H1 (cell line): ENCODE measurements at regions not wholly inside any gene's neighbourhood (a gene's known extent, or its start where the extent isn't known, plus 50 kb on each side); places are given as distances from the start of the nearest gene placed in this dataset.

Experiments used
- BRCA1 ChIP-seq: IDR thresholded peaks from 2 replicates; pipeline ENCODE4 v1.6.1; 2012; ENCODE audit warnings: low read depth, low read length, improper control_type of control experiment
- CEBPB ChIP-seq: IDR thresholded peaks from 2 replicates; pipeline ENCODE4 v1.6.1; 2012; ENCODE audit warnings: low read depth, low read length
- GABPA ChIP-seq: IDR thresholded peaks from 2 replicates; pipeline ENCODE4 v1.6.1; 2011; ENCODE audit warnings: mild to moderate bottlenecking, low read length, moderate library complexity, borderline replicate concordance; ENCODE audit not compliant: insufficient read depth
- HDAC6 ChIP-seq: IDR thresholded peaks from one replicate; pipeline ENCODE4 v1.7.1; 2012; ENCODE audit warnings: low read depth, mild to moderate bottlenecking, inconsistent platforms, low read length, moderate library complexity
- POLR2A ChIP-seq, 2 experiments: IDR thresholded peaks; 1 replicate in 1 of 2; 2 replicates in 1 of 2; pipeline ENCODE4 v1.6.1; 2011; ENCODE audit warnings: low read depth in 2 of 2, low read length in 2 of 2, mild to moderate bottlenecking in 2 of 2; ENCODE audit errors: control extremely low read depth in 1 of 2
- RAD21 ChIP-seq, 2 experiments: IDR thresholded peaks in 1 of 2; conservative IDR thresholded peaks in 1 of 2; 2 replicates each; pipeline ENCODE4 v1.6.1; 2011; ENCODE audit warnings: low read depth in 2 of 2, low read length in 2 of 2, improper control_type of control experiment in 1 of 2, inconsistent platforms in 1 of 2, mild to moderate bottlenecking in 1 of 2, moderate library complexity in 1 of 2
- RFX5 ChIP-seq: IDR thresholded peaks from 2 replicates; pipeline ENCODE4 v1.6.1; 2011; ENCODE audit warnings: low read depth, low read length, improper control_type of control experiment, borderline replicate concordance
- RNF2 ChIP-seq: fragments of 200-900, 300-1000 bp; sonication (generic); IDR thresholded peaks from 2 replicates; pipeline ENCODE4 v1.7.1; 2016; ENCODE audit warnings: borderline replicate concordance, low read depth, mild to moderate bottlenecking, antibody characterized with exemption, low read length; ENCODE audit not compliant: poor library complexity, severe bottlenecking; ENCODE audit errors: missing control alignments
- YY1 ChIP-seq: IDR thresholded peaks from 2 replicates; pipeline ENCODE4 v1.6.1; 2011; ENCODE audit warnings: low read depth, mild to moderate bottlenecking, low read length
- TF ChIP-seq, protein P1 (sequence below), 3 experiments: IDR thresholded peaks; 1 replicate in 2 of 3; 2 replicates in 1 of 3; pipeline versions ENCODE4 v1.5.1 to v1.6.1; 2011; ENCODE audit warnings: low read length in 3 of 3, mild to moderate bottlenecking in 3 of 3, inconsistent platforms in 2 of 3, low read depth in 1 of 3, moderate library complexity in 1 of 3; ENCODE audit not compliant: insufficient read depth in 1 of 3; ENCODE audit errors: control extremely low read depth in 1 of 3
- TF ChIP-seq, protein P2 (sequence below): IDR thresholded peaks from 2 replicates; pipeline ENCODE4 v1.6.1; 2011; ENCODE audit warnings: low read length, improper control_type of control experiment

DNA sequence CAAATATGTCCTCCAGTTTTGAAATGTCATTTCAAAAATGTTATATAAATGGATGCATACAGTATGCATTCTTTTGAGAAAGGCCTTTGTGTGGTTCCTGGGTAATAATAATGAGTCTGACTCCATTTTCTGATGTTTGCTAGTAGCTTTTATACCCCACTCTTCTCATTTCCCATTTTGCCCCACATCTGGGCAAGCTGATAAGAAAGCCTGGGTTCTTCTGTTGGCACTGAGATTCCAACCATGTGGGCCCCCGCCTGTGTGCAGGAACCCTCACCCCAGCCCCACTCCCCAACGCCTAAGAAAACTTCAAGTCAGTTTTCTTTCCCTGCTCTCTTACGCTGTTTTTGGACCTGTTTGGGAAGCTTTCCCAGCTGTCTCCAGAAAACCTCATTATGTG lies 89.4 kb downstream of the SNX18 start:
- TF ChIP-seq, protein P1, sequence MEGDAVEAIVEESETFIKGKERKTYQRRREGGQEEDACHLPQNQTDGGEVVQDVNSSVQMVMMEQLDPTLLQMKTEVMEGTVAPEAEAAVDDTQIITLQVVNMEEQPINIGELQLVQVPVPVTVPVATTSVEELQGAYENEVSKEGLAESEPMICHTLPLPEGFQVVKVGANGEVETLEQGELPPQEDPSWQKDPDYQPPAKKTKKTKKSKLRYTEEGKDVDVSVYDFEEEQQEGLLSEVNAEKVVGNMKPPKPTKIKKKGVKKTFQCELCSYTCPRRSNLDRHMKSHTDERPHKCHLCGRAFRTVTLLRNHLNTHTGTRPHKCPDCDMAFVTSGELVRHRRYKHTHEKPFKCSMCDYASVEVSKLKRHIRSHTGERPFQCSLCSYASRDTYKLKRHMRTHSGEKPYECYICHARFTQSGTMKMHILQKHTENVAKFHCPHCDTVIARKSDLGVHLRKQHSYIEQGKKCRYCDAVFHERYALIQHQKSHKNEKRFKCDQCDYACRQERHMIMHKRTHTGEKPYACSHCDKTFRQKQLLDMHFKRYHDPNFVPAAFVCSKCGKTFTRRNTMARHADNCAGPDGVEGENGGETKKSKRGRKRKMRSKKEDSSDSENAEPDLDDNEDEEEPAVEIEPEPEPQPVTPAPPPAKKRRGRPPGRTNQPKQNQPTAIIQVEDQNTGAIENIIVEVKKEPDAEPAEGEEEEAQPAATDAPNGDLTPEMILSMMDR (IDR thresholded peaks at IDR 0.05; ENCODE audit: control extremely low read depth in 1 of 3, insufficient read depth in 1 of 3, low read depth in 1 of 3, low read length in 3 of 3) = no peak
- no peak for TF ChIP-seq GABPA
- TF ChIP-seq RFX5 = no peak
- TF ChIP-seq CEBPB = no peak
- TF ChIP-seq YY1 = no peak
- TF ChIP-seq RNF2 = no peak
- TF ChIP-seq, protein P2, sequence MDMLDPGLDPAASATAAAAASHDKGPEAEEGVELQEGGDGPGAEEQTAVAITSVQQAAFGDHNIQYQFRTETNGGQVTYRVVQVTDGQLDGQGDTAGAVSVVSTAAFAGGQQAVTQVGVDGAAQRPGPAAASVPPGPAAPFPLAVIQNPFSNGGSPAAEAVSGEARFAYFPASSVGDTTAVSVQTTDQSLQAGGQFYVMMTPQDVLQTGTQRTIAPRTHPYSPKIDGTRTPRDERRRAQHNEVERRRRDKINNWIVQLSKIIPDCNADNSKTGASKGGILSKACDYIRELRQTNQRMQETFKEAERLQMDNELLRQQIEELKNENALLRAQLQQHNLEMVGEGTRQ = no peak
- TF ChIP-seq RAD21 (IDR thresholded peaks at IDR 0.05 in 1 of 2, conservative IDR thresholded peaks at IDR 0.05 in 1 of 2; ENCODE audit: low read depth in 2 of 2, low read length in 2 of 2) = no peak
- TF ChIP-seq BRCA1 = no peak
- no peak for TF ChIP-seq POLR2A (IDR thresholded peaks at IDR 0.05; ENCODE audit: control extremely low read depth in 1 of 2, low read depth in 2 of 2, low read length in 2 of 2)
- TF ChIP-seq HDAC6 = no peak
